ENCODE measurements at regions not wholly inside any gene's neighbourhood (a gene's known extent, or its start where the extent isn't known, plus 50 kb on each side); places are given as distances from the start of the nearest gene placed in this dataset.

DNA sequence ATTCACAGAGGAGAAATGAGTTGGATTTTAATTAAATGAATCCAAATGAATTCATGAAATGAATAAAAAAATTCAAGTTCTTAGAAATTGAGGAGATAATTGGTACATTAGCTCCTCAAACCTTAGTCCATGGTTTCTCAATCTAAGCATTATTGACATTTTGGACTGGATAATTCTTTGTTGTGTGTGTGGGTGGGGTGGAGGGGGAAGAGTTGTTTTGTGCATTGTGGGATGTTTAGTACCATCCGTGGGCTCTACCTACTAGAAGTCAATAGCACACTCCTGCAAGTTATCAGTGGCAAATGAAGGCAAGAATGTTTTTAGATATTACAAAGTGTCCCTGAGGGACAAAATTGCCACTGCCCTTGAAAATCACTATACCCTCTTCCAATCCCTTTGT lies 431.9 kb downstream of the PLPP3 start:
- TF ChIP-seq, protein P1, sequence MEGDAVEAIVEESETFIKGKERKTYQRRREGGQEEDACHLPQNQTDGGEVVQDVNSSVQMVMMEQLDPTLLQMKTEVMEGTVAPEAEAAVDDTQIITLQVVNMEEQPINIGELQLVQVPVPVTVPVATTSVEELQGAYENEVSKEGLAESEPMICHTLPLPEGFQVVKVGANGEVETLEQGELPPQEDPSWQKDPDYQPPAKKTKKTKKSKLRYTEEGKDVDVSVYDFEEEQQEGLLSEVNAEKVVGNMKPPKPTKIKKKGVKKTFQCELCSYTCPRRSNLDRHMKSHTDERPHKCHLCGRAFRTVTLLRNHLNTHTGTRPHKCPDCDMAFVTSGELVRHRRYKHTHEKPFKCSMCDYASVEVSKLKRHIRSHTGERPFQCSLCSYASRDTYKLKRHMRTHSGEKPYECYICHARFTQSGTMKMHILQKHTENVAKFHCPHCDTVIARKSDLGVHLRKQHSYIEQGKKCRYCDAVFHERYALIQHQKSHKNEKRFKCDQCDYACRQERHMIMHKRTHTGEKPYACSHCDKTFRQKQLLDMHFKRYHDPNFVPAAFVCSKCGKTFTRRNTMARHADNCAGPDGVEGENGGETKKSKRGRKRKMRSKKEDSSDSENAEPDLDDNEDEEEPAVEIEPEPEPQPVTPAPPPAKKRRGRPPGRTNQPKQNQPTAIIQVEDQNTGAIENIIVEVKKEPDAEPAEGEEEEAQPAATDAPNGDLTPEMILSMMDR (IDR thresholded peaks at IDR 0.05): no peak
- no peak for TF ChIP-seq POLR2A (IDR thresholded peaks at IDR 0.05)
